ENCODE measurements at regions not wholly inside any gene's neighbourhood (a gene's known extent, or its start where the extent isn't known, plus 50 kb on each side); places are given as distances from the start of the nearest gene placed in this dataset.

- TF ChIP-seq CTCF (conservative IDR thresholded peaks at IDR 0.05): no peak
- TF ChIP-seq EZH2 (IDR thresholded peaks at IDR 0.05; ENCODE audit: low read depth): no peak
Measured at GRCh38 chr6:7486951-7487350, 54.5 kb upstream of the DSP start.
